Type B pancreatic cell (in vitro differentiated cells): ENCODE measurements at regions not wholly inside any gene's neighbourhood (a gene's known extent, or its start where the extent isn't known, plus 50 kb on each side); places are given as distances from the start of the nearest gene placed in this dataset.

ENCODE experiments used
- DNase-seq: peaks from one replicate; pipeline ENCODE4 v3.0.0; 2021; ENCODE audit warnings: mixed read lengths; ENCODE audit not compliant: unreplicated experiment; ENCODE audit errors: extremely low spot score
- H3K27ac Mint-ChIP-seq: 2 replicates; pipeline ENCODE4 v1.8.0; 2021; ENCODE audit warnings: mild to moderate bottlenecking, mixed read lengths
- H3K27me3 Mint-ChIP-seq: 2 replicates; pipeline ENCODE4 v1.8.0; 2021; ENCODE audit warnings: mixed read lengths
- H3K36me3 Mint-ChIP-seq: 2 replicates; pipeline ENCODE4 v1.8.0; 2021; ENCODE audit warnings: mixed read lengths
- H3K4me1 Mint-ChIP-seq: one replicate; pipeline ENCODE4 v1.8.0; 2021; ENCODE audit warnings: mixed read lengths; ENCODE audit not compliant: unreplicated experiment
- H3K4me3 Mint-ChIP-seq: 2 replicates; pipeline ENCODE4 v1.8.0; 2021; ENCODE audit warnings: mild to moderate bottlenecking, mixed read lengths
- H3K9me3 Mint-ChIP-seq: 2 replicates; pipeline ENCODE4 v1.8.0; 2021; ENCODE audit warnings: mixed read lengths
- TF ChIP-seq, protein P1 (sequence below): fragments of 200-600 bp; sonication (generic); conservative IDR thresholded peaks from 2 replicates; pipeline ENCODE4 v1.5.0; 2021; ENCODE audit warnings: antibody characterized with exemption, mild to moderate bottlenecking

DNA sequence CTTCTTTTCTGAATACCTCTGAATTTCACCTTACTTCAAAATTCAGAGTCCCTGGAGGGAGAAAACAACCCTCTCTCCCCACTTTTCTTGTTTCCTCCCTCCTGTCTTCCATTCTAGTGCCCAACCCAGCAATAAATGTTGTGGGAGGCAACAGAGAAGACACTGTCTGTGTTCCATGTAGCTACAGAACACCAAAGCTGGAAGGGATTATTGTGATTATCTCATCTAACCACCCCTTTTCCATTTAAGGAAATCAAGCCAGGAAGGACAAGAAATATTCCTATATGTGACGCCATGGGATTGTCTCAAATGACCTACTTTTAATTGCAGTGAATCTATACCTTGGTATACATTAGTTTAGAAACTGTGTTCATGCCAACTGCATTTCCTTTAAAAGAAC, 476.6 kb upstream of the TNC start:
- Mint-ChIP-seq H3K4me1 (peaks cover 36% of the 10 kb centered on the region), H3K27me3 (peaks cover 40% of the 10 kb centered on the region), H3K36me3 (no peaks in the 10 kb centered on the region), H3K27ac (no peak overlapping the region), H3K9me3 (no peaks in the 10 kb centered on the region), H3K4me3 (no peak overlapping the region)
- DNase-seq: no peak
- TF ChIP-seq, protein P1, sequence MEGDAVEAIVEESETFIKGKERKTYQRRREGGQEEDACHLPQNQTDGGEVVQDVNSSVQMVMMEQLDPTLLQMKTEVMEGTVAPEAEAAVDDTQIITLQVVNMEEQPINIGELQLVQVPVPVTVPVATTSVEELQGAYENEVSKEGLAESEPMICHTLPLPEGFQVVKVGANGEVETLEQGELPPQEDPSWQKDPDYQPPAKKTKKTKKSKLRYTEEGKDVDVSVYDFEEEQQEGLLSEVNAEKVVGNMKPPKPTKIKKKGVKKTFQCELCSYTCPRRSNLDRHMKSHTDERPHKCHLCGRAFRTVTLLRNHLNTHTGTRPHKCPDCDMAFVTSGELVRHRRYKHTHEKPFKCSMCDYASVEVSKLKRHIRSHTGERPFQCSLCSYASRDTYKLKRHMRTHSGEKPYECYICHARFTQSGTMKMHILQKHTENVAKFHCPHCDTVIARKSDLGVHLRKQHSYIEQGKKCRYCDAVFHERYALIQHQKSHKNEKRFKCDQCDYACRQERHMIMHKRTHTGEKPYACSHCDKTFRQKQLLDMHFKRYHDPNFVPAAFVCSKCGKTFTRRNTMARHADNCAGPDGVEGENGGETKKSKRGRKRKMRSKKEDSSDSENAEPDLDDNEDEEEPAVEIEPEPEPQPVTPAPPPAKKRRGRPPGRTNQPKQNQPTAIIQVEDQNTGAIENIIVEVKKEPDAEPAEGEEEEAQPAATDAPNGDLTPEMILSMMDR: no peak

DNA sequence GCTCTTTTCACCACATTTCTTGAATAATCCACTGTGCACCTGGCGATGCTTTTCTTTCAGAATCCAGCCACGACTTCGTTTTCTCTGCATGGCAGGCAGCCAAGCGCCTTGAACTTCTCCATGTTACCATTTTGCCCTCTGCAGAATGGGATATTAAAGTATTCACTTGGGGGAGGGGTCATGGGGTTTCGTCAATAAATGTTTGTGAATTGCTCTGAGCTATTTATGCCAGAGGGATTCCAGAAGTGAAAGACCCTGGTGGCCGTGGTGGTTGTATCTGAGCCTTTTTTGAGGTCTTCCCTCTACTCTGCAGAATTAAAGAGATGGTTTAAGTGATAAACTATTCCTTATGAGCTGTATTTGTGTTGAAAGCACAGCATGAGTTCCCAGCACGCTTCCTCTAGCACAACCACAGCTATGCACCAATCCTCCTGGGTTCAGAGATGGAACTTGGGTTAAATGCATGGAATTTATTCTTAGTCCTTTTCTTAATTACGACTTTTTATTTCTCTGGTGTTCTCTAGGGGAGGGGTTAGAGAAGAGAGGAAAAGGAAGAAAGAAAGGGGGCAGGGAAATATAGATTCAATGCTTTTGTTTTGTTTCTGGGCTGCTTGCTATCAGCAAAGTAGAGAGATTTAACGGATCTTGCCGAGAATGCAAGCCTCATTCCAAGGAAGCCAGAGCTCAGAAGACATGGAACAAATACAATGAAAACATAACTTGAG, 478.2 kb upstream of the TNC start:
- H3K27ac Mint-ChIP-seq: no peak overlapping the region
- no peak for DNase-seq
- no peaks in the 10 kb centered on the region for H3K36me3 Mint-ChIP-seq
- peak overlapping the region; percentile 53 for H3K4me3 Mint-ChIP-seq
- H3K9me3 Mint-ChIP-seq: no peaks in the 10 kb centered on the region
- TF ChIP-seq, protein P1: no peak
- peaks cover 32% of the 10 kb centered on the region for H3K4me1 Mint-ChIP-seq
- H3K27me3 Mint-ChIP-seq: peaks cover 40% of the 10 kb centered on the region

DNA sequence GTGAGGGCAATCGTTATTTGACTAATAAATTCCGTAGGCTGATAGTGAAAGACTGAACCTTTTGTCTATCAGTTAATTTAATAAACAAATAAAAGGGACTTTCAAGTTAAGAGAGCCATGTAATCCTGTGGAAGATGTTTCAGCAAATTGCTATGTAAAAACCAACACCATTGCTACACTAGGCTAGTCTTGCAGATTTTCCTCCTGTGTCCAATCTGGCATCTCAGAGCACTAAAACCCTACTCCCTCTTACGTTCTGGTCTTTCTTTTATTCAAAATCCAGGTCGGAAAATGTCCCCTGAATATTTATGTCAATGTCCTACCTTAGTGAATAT, 478.8 kb upstream of the TNC start:
- Mint-ChIP-seq H3K36me3 (no peaks in the 10 kb centered on the region), H3K9me3 (no peaks in the 10 kb centered on the region), H3K4me1 (peaks cover 27% of the 10 kb centered on the region), H3K27ac (no peak overlapping the region), H3K27me3 (peaks cover 43% of the 10 kb centered on the region), H3K4me3 (peak overlapping the region; percentile 53)
- DNase-seq: no peak
- TF ChIP-seq, protein P1: no peak

DNA sequence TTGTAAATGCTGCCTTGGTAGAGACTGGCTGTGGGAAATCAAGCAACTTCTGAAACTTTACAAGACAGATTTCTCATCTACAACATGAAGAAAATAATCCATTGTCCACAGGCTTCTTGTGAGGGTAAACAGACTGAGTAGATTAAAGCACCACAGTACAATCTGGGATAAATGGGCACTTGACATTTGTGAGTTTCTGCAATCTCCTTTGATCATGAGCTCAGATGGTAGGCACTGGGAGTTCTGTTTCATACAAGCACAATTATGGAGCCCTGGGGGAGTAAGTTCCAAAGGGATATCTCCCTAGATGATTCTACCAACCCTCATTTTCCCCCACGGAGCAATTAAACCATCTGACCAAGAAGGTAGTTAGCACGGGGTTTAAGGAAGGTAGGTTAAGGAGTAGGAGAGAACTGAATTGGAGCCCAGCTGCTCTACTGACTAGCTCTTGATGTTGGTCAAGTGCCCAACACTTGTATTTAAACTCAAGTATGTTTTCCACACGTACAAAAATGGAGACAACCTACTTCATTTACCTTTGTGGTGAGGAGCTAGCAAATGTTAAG, 479.5 kb upstream of the TNC start:
- Mint-ChIP-seq H3K36me3 (no peaks in the 10 kb centered on the region), H3K4me3 (peak overlapping the region; percentile 44), H3K27ac (no peak overlapping the region), H3K27me3 (peaks cover 43% of the 10 kb centered on the region), H3K4me1 (peaks cover 22% of the 10 kb centered on the region), H3K9me3 (no peaks in the 10 kb centered on the region)
- DNase-seq: no peak
- TF ChIP-seq, protein P1: no peak

DNA sequence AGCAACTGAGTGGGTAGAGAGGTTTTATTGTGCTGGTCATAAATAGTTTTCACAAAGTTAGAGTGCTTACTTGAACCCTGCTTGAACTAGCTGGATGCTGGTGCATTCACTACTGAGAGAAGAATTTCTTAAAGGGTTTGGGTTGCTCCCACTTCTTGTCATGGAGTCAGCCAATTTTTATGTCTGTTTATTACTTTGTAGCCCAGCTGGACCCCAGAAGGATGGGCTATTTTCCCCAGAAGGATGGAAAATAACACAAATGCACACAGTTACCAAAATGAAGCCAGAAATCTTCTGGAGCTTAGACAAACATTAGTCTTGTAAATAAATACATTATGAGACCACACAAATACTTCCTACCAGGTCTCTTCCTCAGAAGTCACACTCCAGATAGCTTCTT, 480.8 kb upstream of the TNC start:
- Mint-ChIP-seq H3K9me3 (no peaks in the 10 kb centered on the region), H3K4me3 (no peak overlapping the region), H3K27ac (no peak overlapping the region), H3K4me1 (peaks cover 16% of the 10 kb centered on the region), H3K36me3 (no peaks in the 10 kb centered on the region), H3K27me3 (peaks cover 39% of the 10 kb centered on the region)
- no peak for DNase-seq
- TF ChIP-seq, protein P1: no peak
